Glomerular visceral epithelial cell (primary cell): ENCODE measurements at regions not wholly inside any gene's neighbourhood (a gene's known extent, or its start where the extent isn't known, plus 50 kb on each side); places are given as distances from the start of the nearest gene placed in this dataset.
A peak's percentile ranks its signal among the peaks of the same experiment; 100 is the strongest.
"Not testable (repeated sequence)": the region's sequence is repeated elsewhere in the genome, so short reads cannot be mapped to it uniquely, and the experiment has no call there.

ENCODE experiments used
- DNase-seq: peaks from one replicate; pipeline ENCODE4 v3.0.0-alpha.2; 2016; ENCODE audit errors: extremely low spot score

- DNase-seq: no peak
These were observed 447.3 kb upstream of the KCNMB2 start for GRCh38 chr3:178088963-178089362.

- DNase-seq: no peak
These were observed 445.3 kb upstream of the KCNMB2 start for GRCh38 chr3:178090899-178091298.

GRCh38 chr3:178095522-178095921 is 440.7 kb upstream of the KCNMB2 start:
- no peak for DNase-seq

- no peak for DNase-seq
These were observed 439.3 kb upstream of the KCNMB2 start for GRCh38 chr3:178096955-178097354.

- no peak for DNase-seq
These were observed 438.7 kb upstream of the KCNMB2 start for GRCh38 chr3:178097576-178097975.

GRCh38 chr3:178099274-178099673 is 437.0 kb upstream of the KCNMB2 start:
- DNase-seq: no peak

- no peak for DNase-seq
These were observed 436.4 kb upstream of the KCNMB2 start for GRCh38 chr3:178099862-178100261.

- no peak for DNase-seq
These were observed 435.3 kb upstream of the KCNMB2 start for GRCh38 chr3:178100908-178101307.

- no peak for DNase-seq
These were observed 433.1 kb upstream of the KCNMB2 start for GRCh38 chr3:178103140-178103539.

GRCh38 chr3:178107804-178108203 is 428.4 kb upstream of the KCNMB2 start:
- no peak for DNase-seq

- no peak for DNase-seq
These were observed 426.5 kb upstream of the KCNMB2 start for GRCh38 chr3:178109691-178110090.

- DNase-seq: no peak
These were observed 424.1 kb upstream of the KCNMB2 start for GRCh38 chr3:178112134-178112533.

- not testable (repeated sequence) for DNase-seq
These were observed 423.7 kb upstream of the KCNMB2 start for GRCh38 chr3:178112552-178112951.

- no peak for DNase-seq
These were observed 418.6 kb upstream of the KCNMB2 start for GRCh38 chr3:178117641-178118040.

- DNase-seq: peak; percentile 33
These were observed 416.5 kb upstream of the KCNMB2 start for GRCh38 chr3:178119608-178120295.

GRCh38 chr3:178120367-178120766 is 415.9 kb upstream of the KCNMB2 start:
- no peak for DNase-seq

- DNase-seq: no peak
These were observed 409.6 kb upstream of the KCNMB2 start for GRCh38 chr3:178126686-178127085.

- DNase-seq: no peak
These were observed 409.0 kb upstream of the KCNMB2 start for GRCh38 chr3:178127221-178127620.

- DNase-seq: no peak
These were observed 407.1 kb upstream of the KCNMB2 start for GRCh38 chr3:178129109-178129508.

- DNase-seq: no peak
These were observed 404.4 kb upstream of the KCNMB2 start for GRCh38 chr3:178131801-178132200.

- no peak for DNase-seq
These were observed 399.0 kb upstream of the KCNMB2 start for GRCh38 chr3:178137206-178137605.

GRCh38 chr3:178137831-178138230 is 398.4 kb upstream of the KCNMB2 start:
- DNase-seq: no peak

GRCh38 chr3:178139116-178139515 is 397.1 kb upstream of the KCNMB2 start:
- no peak for DNase-seq
